H9 (cell line): ENCODE measurements at regions not wholly inside any gene's neighbourhood (a gene's known extent, or its start where the extent isn't known, plus 50 kb on each side); places are given as distances from the start of the nearest gene placed in this dataset.

Source experiments
- DNase-seq: peaks from one replicate; pipeline ENCODE4 v3.0.0-alpha.2; 2017
- H2AFZ ChIP-seq: one replicate; pipeline ENCODE4 v1.6.1; 2013; ENCODE audit warnings: mild to moderate bottlenecking, low read length, control low read depth, moderate library complexity
- H2AK5ac ChIP-seq: 2 replicates; pipeline ENCODE4 v1.6.1; 2013; ENCODE audit warnings: low read length, control low read depth, mixed read lengths; ENCODE audit not compliant: insufficient read length
- H2BK120ac ChIP-seq: one replicate; pipeline ENCODE4 v1.6.1; 2013; ENCODE audit warnings: low read depth, mild to moderate bottlenecking, low read length, control low read depth, inconsistent platforms; ENCODE audit not compliant: poor library complexity, severe bottlenecking
- H2BK12ac ChIP-seq: 2 replicates; pipeline ENCODE4 v1.6.1; 2013; ENCODE audit warnings: low read length, control low read depth, mixed read lengths, low read depth; ENCODE audit not compliant: insufficient read length
- H2BK15ac ChIP-seq: 2 replicates; pipeline ENCODE4 v1.6.1; 2013; ENCODE audit warnings: low read depth, low read length, control low read depth
- H2BK20ac ChIP-seq: one replicate; pipeline ENCODE4 v1.6.1; 2013; ENCODE audit warnings: low read depth, mild to moderate bottlenecking, low read length, control low read depth, inconsistent platforms; ENCODE audit not compliant: poor library complexity, severe bottlenecking
- H2BK5ac ChIP-seq: 2 replicates; pipeline ENCODE4 v1.6.1; 2013; ENCODE audit warnings: low read length, control low read depth, mixed read lengths; ENCODE audit not compliant: insufficient read length
- H3K14ac ChIP-seq: 2 replicates; pipeline ENCODE4 v1.6.1; 2013; ENCODE audit warnings: low read length, control low read depth; ENCODE audit not compliant: insufficient read depth
- H3K18ac ChIP-seq: 2 replicates; pipeline ENCODE4 v1.6.1; 2013; ENCODE audit warnings: low read depth, mild to moderate bottlenecking, mixed read lengths, low read length, control low read depth; ENCODE audit not compliant: insufficient read length
- H3K23ac ChIP-seq: 2 replicates; pipeline ENCODE4 v1.6.1; 2013; ENCODE audit warnings: low read length, control low read depth, mixed read lengths, low read depth; ENCODE audit not compliant: insufficient read length
- H3K23me2 ChIP-seq: 2 replicates; pipeline ENCODE4 v1.6.1; 2013; ENCODE audit warnings: low read depth, mild to moderate bottlenecking, mixed read lengths, low read length, control low read depth; ENCODE audit not compliant: insufficient read length, poor library complexity, severe bottlenecking
- H3K27ac ChIP-seq: 2 replicates; pipeline ENCODE4 v1.5.1; 2013; ENCODE audit warnings: low read length, control low read depth, mixed read lengths, low read depth; ENCODE audit not compliant: insufficient read length
- H3K27me3 ChIP-seq: 2 replicates; pipeline ENCODE4 v1.6.1; 2013; ENCODE audit warnings: low read length, control low read depth, inconsistent platforms; ENCODE audit not compliant: insufficient read depth
- H3K4ac ChIP-seq: 2 replicates; pipeline ENCODE4 v1.6.1; 2013; ENCODE audit warnings: low read depth, mild to moderate bottlenecking, control low read depth, inconsistent platforms, low read length, moderate library complexity
- H3K4me1 ChIP-seq: 2 replicates; pipeline ENCODE4 v1.6.1; 2013; ENCODE audit warnings: low read length, control low read depth, inconsistent platforms; ENCODE audit not compliant: insufficient read depth
- H3K4me2 ChIP-seq: 2 replicates; pipeline ENCODE4 v1.6.1; 2013; ENCODE audit warnings: low read length, control low read depth, mixed read lengths; ENCODE audit not compliant: insufficient read length, insufficient read depth
- H3K56ac ChIP-seq: 2 replicates; pipeline ENCODE4 v1.6.1; 2013; ENCODE audit warnings: low read depth, mild to moderate bottlenecking, mixed read lengths, low read length, control low read depth; ENCODE audit not compliant: insufficient read length
- H3K79me1 ChIP-seq: 2 replicates; pipeline ENCODE4 v1.6.1; 2013; ENCODE audit warnings: low read depth, mild to moderate bottlenecking, moderate library complexity, low read length, control low read depth, inconsistent platforms; ENCODE audit not compliant: insufficient read depth, poor library complexity, severe bottlenecking
- H3K79me2 ChIP-seq: 2 replicates; pipeline ENCODE4 v1.6.1; 2013; ENCODE audit warnings: low read length, control low read depth, inconsistent platforms; ENCODE audit not compliant: insufficient read depth
- H3K9ac ChIP-seq: 2 replicates; pipeline ENCODE4 v1.6.1; 2013; ENCODE audit warnings: low read length, control low read depth, mixed read lengths; ENCODE audit not compliant: insufficient read length; ENCODE audit errors: extremely low read depth
- H3K9me3 ChIP-seq: one replicate; pipeline ENCODE4 v1.6.1; 2013; ENCODE audit warnings: low read depth, low read length, inconsistent platforms; ENCODE audit not compliant: control insufficient read depth
- H3T11ph ChIP-seq: one replicate; pipeline ENCODE4 v1.6.1; 2013; ENCODE audit warnings: mild to moderate bottlenecking, low read length, control low read depth, inconsistent platforms
- H4K20me1 ChIP-seq: one replicate; pipeline ENCODE4 v1.6.1; 2013; ENCODE audit not compliant: control insufficient read depth, insufficient read length, insufficient read depth
- H4K5ac ChIP-seq: 2 replicates; pipeline ENCODE4 v1.6.1; 2013; ENCODE audit warnings: low read depth, mild to moderate bottlenecking, mixed read lengths, low read length, control low read depth; ENCODE audit not compliant: insufficient read length
- H4K8ac ChIP-seq: replicated peaks from 2 replicates; pipeline ENCODE4 v1.6.1; 2013; ENCODE audit warnings: low read length, control low read depth, mixed read lengths, low read depth; ENCODE audit not compliant: insufficient read length
- H4K91ac ChIP-seq: 2 replicates; pipeline ENCODE4 v1.6.1; 2013; ENCODE audit warnings: low read depth, mild to moderate bottlenecking, moderate library complexity, mixed read lengths, low read length, control low read depth; ENCODE audit not compliant: insufficient read length
- H3K27ac Mint-ChIP-seq, 3 experiments: 2 replicates in 2 of 3; 3 replicates in 1 of 3; pipeline ENCODE4 v1.8.0; 2020 to 2021; ENCODE audit warnings: mixed read lengths in 3 of 3, mild to moderate bottlenecking in 1 of 3, moderate library complexity in 1 of 3
- H3K27me3 Mint-ChIP-seq: 2 replicates; pipeline ENCODE4 v1.8.0; 2021; ENCODE audit warnings: low read depth, mild to moderate bottlenecking, moderate library complexity, mixed read lengths
- H3K36me3 Mint-ChIP-seq, 3 experiments: 2 replicates in 2 of 3; 3 replicates in 1 of 3; pipeline ENCODE4 v1.8.0; 2020 to 2021; ENCODE audit warnings: low read depth in 3 of 3, mixed read lengths in 3 of 3; ENCODE audit not compliant: insufficient read depth in 1 of 3
- H3K4me1 Mint-ChIP-seq, 2 experiments: 2 replicates each; pipeline ENCODE4 v1.8.0; 2020; ENCODE audit warnings: mixed read lengths in 2 of 2
- H3K4me3 Mint-ChIP-seq, 2 experiments: 2 replicates in 1 of 2; 3 replicates in 1 of 2; pipeline ENCODE4 v1.8.0; 2020 to 2021; ENCODE audit warnings: mild to moderate bottlenecking in 2 of 2, mixed read lengths in 2 of 2, moderate library complexity in 1 of 2
- H3K9me3 Mint-ChIP-seq, 2 experiments: 2 replicates in 1 of 2; 3 replicates in 1 of 2; pipeline ENCODE4 v1.8.0; 2020; ENCODE audit warnings: mild to moderate bottlenecking in 2 of 2, mixed read lengths in 2 of 2, moderate library complexity in 1 of 2
- WGBS: extraction: QIAGEN DNeasy Blood & Tissue Kit; methylation state at CpG from one replicate; pipeline ENCODE4 v1.1.7; 2013; ENCODE audit warnings: missing lambda C conversion rate, low lambda C conversion rate, mixed read lengths; ENCODE audit not compliant: insufficient read length; ENCODE audit errors: extremely low coverage; 5-methylcytosine and 5-hydroxymethylcytosine counted together
- TF ChIP-seq, protein P1 (sequence below): fragments of 200-600 bp; sonication (generic); conservative IDR thresholded peaks from 3 replicates; pipeline ENCODE4 v1.8.0; 2021; ENCODE audit warnings: antibody characterized with exemption, mild to moderate bottlenecking

DNA sequence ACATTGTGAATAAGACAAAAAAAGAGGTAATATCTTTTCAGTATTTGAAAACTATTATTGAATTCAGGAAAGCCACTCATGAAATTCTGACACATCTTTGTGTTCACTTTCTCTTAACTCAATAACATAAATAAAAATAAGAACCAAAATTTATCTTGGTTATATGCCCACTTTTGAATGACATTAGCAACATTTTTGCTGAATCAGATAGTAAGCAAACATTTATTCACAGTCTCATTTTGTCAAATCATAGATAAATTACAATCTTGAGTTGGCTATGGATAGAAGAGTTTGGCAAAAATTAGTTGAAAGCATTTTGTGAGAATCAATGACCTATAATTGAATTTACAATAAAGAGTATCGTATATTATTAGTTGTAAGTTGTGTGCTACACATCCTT, 545.1 kb upstream of the PKDCC start:
- TF ChIP-seq, protein P1, sequence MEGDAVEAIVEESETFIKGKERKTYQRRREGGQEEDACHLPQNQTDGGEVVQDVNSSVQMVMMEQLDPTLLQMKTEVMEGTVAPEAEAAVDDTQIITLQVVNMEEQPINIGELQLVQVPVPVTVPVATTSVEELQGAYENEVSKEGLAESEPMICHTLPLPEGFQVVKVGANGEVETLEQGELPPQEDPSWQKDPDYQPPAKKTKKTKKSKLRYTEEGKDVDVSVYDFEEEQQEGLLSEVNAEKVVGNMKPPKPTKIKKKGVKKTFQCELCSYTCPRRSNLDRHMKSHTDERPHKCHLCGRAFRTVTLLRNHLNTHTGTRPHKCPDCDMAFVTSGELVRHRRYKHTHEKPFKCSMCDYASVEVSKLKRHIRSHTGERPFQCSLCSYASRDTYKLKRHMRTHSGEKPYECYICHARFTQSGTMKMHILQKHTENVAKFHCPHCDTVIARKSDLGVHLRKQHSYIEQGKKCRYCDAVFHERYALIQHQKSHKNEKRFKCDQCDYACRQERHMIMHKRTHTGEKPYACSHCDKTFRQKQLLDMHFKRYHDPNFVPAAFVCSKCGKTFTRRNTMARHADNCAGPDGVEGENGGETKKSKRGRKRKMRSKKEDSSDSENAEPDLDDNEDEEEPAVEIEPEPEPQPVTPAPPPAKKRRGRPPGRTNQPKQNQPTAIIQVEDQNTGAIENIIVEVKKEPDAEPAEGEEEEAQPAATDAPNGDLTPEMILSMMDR: no peak
- H3K56ac ChIP-seq: no peak overlapping the region
- H3K27ac ChIP-seq: no peak overlapping the region
- H2BK5ac ChIP-seq: no peak overlapping the region
- no peaks in the 10 kb centered on the region for H3K4me1 ChIP-seq
- H4K8ac ChIP-seq: no peak overlapping the region
- peaks cover 20% of the 10 kb centered on the region for H3K9me3 ChIP-seq
- no peak overlapping the region for H2BK15ac ChIP-seq
- H3K79me1 ChIP-seq: no peaks in the 10 kb centered on the region
- no peak overlapping the region for H3T11ph ChIP-seq
- H3K23me2 ChIP-seq: no peaks in the 10 kb centered on the region
- H4K91ac ChIP-seq: no peak overlapping the region
- H3K4ac ChIP-seq: no peak overlapping the region
- no peak overlapping the region for H2AFZ ChIP-seq
- H3K27me3 ChIP-seq: no peaks in the 10 kb centered on the region
- no peak overlapping the region for H3K18ac ChIP-seq
- no peak for DNase-seq
- H2BK12ac ChIP-seq: no peak overlapping the region
- H2BK20ac ChIP-seq: no peak overlapping the region
- H3K23ac ChIP-seq: no peak overlapping the region
- H3K27me3 Mint-ChIP-seq: no peaks in the 10 kb centered on the region; the same call in none of the 2 replicates
- H3K79me2 ChIP-seq: no peaks in the 10 kb centered on the region
- H4K20me1 ChIP-seq: no peaks in the 10 kb centered on the region
- H3K9me3 Mint-ChIP-seq: peaks cover 45 to 46% of the 10 kb centered on the region in 2 experiments
- H3K14ac ChIP-seq: no peak overlapping the region
- peaks cover 16 to 28% (median 27%) of the 10 kb centered on the region in 3 experiments for H3K36me3 Mint-ChIP-seq
- no peak overlapping the region for H3K9ac ChIP-seq
- H3K27ac Mint-ChIP-seq: no peak overlapping the region
- no peak overlapping the region for H4K5ac ChIP-seq
- no peak overlapping the region for H3K4me3 Mint-ChIP-seq
- no peaks in the 10 kb centered on the region for H3K4me1 Mint-ChIP-seq
- H2AK5ac ChIP-seq: no peak overlapping the region
- no peak overlapping the region for H3K4me2 ChIP-seq
- no CpG with 5 or more reads among the region's 1 CpG for WGBS
- no peak overlapping the region for H2BK120ac ChIP-seq
